Parathyroid adenoma (tissue), 2 donors: ENCODE measurements at regions not wholly inside any gene's neighbourhood (a gene's known extent, or its start where the extent isn't known, plus 50 kb on each side); places are given as distances from the start of the nearest gene placed in this dataset.

Source experiments
- H2AFZ ChIP-seq: fragments of 300-600 bp; sonication (generic); one replicate; pipeline ENCODE4 v1.7.0; 2017; ENCODE audit warnings: antibody characterized with exemption, mild to moderate bottlenecking
- H3K27ac ChIP-seq: fragments of 300-600 bp; sonication (generic); one replicate; pipeline ENCODE4 v1.7.0; 2017
- H3K27me3 ChIP-seq: fragments of 300-600 bp; sonication (generic); one replicate; pipeline ENCODE4 v1.7.0; 2017; ENCODE audit warnings: low read length; ENCODE audit not compliant: control insufficient read depth, insufficient read depth
- H3K36me3 ChIP-seq: fragments of 300-600 bp; sonication (generic); one replicate; pipeline ENCODE4 v1.7.0; 2017; ENCODE audit warnings: low read length; ENCODE audit not compliant: control insufficient read depth, insufficient read depth
- H3K4me1 ChIP-seq: fragments of 300-600 bp; sonication (generic); one replicate; pipeline ENCODE4 v1.7.0; 2017; ENCODE audit warnings: control low read depth
- H3K4me2 ChIP-seq: fragments of 300-600 bp; sonication (generic); one replicate; pipeline ENCODE4 v1.7.0; 2017; ENCODE audit warnings: low read length
- H3K4me3 ChIP-seq: fragments of 300-600 bp; sonication (generic); one replicate; pipeline ENCODE4 v1.7.0; 2017; ENCODE audit warnings: low read depth, low read length
- H3K79me2 ChIP-seq: fragments of 300-600 bp; sonication (generic); one replicate; pipeline ENCODE4 v1.7.0; 2017; ENCODE audit warnings: control low read depth
- H3K9ac ChIP-seq: fragments of 300-600 bp; sonication (generic); one replicate; pipeline ENCODE4 v1.7.0; 2017; ENCODE audit warnings: mild to moderate bottlenecking
- H3K9me3 ChIP-seq: fragments of 300-600 bp; sonication (generic); one replicate; pipeline ENCODE4 v1.7.0; 2017; ENCODE audit warnings: low read length; ENCODE audit not compliant: control insufficient read depth
- TF ChIP-seq, protein P1 (sequence below): fragments of 300-600 bp; sonication (generic); IDR thresholded peaks from one replicate; pipeline ENCODE4 v1.7.0; 2017; ENCODE audit warnings: antibody characterized with exemption, mild to moderate bottlenecking
- donor health status: primary hyperparathyroidism.

DNA sequence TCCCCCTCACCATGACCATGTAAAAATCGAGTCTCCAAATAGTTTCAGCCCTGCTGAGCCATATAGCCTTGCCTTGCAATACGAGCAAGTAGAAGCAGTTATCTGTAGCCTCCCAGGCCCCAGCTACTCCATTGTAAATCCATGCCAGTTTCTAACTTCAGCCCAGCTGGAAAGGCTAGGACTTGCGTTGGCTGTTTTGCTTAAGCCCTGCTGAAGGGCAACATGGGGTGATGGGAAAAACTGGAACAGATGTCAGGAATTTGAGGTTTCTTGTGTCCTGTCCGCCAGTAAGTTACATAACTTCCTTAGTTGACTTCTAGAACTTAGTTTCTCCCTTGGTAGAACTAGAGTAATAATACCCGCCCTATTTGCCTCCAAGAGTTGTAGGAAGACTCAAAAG is 216.0 kb upstream of the SERP2 start:
- H3K27me3 ChIP-seq, result no peaks in the 10 kb centered on the region
- H3K79me2 ChIP-seq, result no peaks in the 10 kb centered on the region
- TF ChIP-seq, protein P1, sequence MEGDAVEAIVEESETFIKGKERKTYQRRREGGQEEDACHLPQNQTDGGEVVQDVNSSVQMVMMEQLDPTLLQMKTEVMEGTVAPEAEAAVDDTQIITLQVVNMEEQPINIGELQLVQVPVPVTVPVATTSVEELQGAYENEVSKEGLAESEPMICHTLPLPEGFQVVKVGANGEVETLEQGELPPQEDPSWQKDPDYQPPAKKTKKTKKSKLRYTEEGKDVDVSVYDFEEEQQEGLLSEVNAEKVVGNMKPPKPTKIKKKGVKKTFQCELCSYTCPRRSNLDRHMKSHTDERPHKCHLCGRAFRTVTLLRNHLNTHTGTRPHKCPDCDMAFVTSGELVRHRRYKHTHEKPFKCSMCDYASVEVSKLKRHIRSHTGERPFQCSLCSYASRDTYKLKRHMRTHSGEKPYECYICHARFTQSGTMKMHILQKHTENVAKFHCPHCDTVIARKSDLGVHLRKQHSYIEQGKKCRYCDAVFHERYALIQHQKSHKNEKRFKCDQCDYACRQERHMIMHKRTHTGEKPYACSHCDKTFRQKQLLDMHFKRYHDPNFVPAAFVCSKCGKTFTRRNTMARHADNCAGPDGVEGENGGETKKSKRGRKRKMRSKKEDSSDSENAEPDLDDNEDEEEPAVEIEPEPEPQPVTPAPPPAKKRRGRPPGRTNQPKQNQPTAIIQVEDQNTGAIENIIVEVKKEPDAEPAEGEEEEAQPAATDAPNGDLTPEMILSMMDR, result no peak
- H3K4me1 ChIP-seq, result no peaks in the 10 kb centered on the region
- no peaks in the 10 kb centered on the region for H3K9me3 ChIP-seq
- no peaks in the 10 kb centered on the region for H3K36me3 ChIP-seq
- H3K9ac ChIP-seq, result no peak overlapping the region
- no peak overlapping the region for H2AFZ ChIP-seq
- H3K27ac ChIP-seq, result no peak overlapping the region
- no peak overlapping the region for H3K4me2 ChIP-seq
- no peak overlapping the region for H3K4me3 ChIP-seq

DNA sequence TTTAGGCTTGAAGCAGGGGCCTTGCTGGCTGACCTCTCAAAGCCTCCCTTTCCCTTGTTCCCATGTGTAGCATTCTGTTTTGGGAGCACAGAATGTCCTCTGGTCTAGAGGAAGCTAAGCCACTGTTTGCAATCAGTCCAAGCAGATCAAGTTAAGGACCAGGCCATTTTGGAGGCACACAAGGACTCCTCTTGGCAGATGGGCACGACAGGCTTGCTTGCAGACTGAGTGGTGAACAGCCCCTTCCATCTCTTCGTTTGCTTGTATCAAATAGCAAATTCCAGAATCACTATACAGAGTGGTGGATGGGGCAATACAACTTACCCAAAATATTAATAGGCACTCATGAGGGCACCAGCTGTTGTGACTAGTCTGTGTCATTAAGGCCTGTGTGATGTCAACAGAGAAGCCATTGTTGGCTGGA is 215.5 kb upstream of the SERP2 start:
- no peaks in the 10 kb centered on the region for H3K4me1 ChIP-seq
- H3K9ac ChIP-seq, result no peak overlapping the region
- no peak overlapping the region for H2AFZ ChIP-seq
- H3K4me2 ChIP-seq, result no peak overlapping the region
- H3K27ac ChIP-seq, result no peak overlapping the region
- TF ChIP-seq, protein P1, result no peak
- no peak overlapping the region for H3K4me3 ChIP-seq
- no peaks in the 10 kb centered on the region for H3K36me3 ChIP-seq
- H3K79me2 ChIP-seq, result no peaks in the 10 kb centered on the region
- no peaks in the 10 kb centered on the region for H3K9me3 ChIP-seq
- no peaks in the 10 kb centered on the region for H3K27me3 ChIP-seq

DNA sequence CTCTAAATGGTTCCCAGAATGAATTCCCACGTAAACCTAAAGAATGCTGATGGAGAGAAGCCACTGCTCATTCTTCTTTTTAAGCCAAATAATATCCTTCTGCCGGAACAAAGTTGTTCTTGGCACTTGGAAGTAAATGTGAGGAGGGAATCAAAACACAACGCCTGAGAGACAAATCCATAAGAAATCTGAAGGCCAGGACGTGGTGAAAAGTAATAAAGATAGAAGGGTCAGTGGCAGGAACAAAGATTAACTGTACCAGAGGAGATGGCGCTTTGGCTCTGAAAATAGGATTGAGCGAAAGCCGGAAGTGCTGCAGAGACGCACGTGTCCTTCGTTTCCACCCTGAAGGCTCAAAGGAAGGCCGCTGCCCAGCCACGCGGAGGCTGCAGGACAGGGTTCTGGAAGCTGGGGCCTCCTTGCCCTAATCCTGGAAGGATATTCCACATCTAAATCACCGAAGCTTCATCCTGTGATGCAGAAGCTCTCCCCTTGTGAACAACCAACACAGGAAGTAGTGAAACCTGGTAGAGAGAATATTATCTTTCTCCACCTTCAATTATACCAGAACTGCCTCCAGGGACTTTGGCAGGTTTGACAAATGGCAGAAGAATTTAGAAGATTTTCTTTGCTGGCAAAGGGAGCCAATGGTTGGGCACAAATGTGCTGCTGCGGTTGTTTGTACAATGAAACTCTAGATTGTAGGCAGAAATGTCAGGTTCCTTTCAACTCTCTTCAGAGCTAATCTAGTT is 214.6 kb upstream of the SERP2 start:
- H3K4me3 ChIP-seq, result no peak overlapping the region
- no peak overlapping the region for H3K4me2 ChIP-seq
- no peaks in the 10 kb centered on the region for H3K27me3 ChIP-seq
- no peaks in the 10 kb centered on the region for H3K4me1 ChIP-seq
- no peak overlapping the region for H2AFZ ChIP-seq
- TF ChIP-seq, protein P1, result no peak
- H3K36me3 ChIP-seq, result no peaks in the 10 kb centered on the region
- H3K79me2 ChIP-seq, result no peaks in the 10 kb centered on the region
- H3K9ac ChIP-seq, result no peak overlapping the region
- no peaks in the 10 kb centered on the region for H3K9me3 ChIP-seq
- H3K27ac ChIP-seq, result no peak overlapping the region

DNA sequence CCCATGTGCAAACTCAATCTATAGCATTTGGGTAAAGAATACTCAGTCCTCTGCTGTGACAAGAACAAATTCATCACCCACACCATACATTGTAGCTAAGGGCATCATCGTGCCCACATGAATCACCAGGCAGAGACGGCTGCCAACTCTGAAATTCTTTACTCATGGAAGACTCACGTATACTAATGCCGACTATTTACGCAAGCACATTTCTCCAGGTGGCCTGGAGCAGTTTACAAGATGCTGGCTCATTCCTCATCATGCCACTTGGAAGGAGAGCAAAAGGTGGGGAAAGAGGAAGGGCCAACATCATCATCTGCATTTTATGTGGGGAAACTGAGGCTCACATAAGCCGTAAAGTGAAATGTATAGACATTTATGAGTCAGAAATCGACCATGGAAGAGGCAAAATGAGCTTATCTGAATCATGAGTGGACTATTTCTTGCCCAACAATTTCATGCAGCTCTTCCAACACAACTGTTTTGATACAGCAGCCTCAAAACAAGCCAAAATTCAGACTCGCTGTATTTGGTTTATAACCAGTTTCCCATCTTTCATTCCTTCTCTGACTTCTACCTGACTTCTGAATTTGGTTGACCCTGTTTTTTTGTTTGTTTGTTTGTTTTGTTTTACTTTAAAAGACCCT is 213.9 kb upstream of the SERP2 start:
- H3K4me3 ChIP-seq, result no peak overlapping the region
- H3K36me3 ChIP-seq, result no peaks in the 10 kb centered on the region
- H3K27me3 ChIP-seq, result no peaks in the 10 kb centered on the region
- no peak overlapping the region for H3K27ac ChIP-seq
- no peak overlapping the region for H2AFZ ChIP-seq
- no peaks in the 10 kb centered on the region for H3K4me1 ChIP-seq
- H3K4me2 ChIP-seq, result no peak overlapping the region
- no peak overlapping the region for H3K9ac ChIP-seq
- no peaks in the 10 kb centered on the region for H3K9me3 ChIP-seq
- TF ChIP-seq, protein P1, result no peak
- H3K79me2 ChIP-seq, result no peaks in the 10 kb centered on the region
